Endothelial cell of umbilical vein (primary cell): ENCODE measurements at regions not wholly inside any gene's neighbourhood (a gene's known extent, or its start where the extent isn't known, plus 50 kb on each side); places are given as distances from the start of the nearest gene placed in this dataset.

Experiments used
- BruUV-seq: library from RNA; stranded (reverse); fragments of 400-500 nt; replicated peaks from 2 replicates; lab custom pipeline; 2021; lab: Mats Ljungman, UMichigan
- CTCF ChIA-PET: fragments of 300-600, 350-600 bp; sonication (Branson Sonifier 250); formaldehyde crosslinking; loops from one replicate; lab custom pipeline; 2021; ENCODE audit warnings: antibody characterized with exemption, inconsistent platforms; lab: Charles Lee
- POLR2A ChIA-PET: fragments of 300-600, 350-600 bp; sonication (Branson Sonifier 250); formaldehyde crosslinking; loops from one replicate; lab custom pipeline; 2021; ENCODE audit warnings: antibody characterized with exemption, inconsistent platforms; lab: Charles Lee
- DNase-seq: peaks from one replicate; pipeline ENCODE4 v3.0.0-alpha.2; 2011; ENCODE audit warnings: low read depth, low spot score
- FAIRE-seq: peaks from 2 replicates; lab custom pipeline; 2011; peaks lifted over from hg19 to GRCh38; lab: Jason Lieb, UNC
- H2AFZ ChIP-seq: 2 replicates; pipeline ENCODE4 v1.6.0; 2012; ENCODE audit warnings: low read depth, low read length, control low read depth, inconsistent platforms
- H3K27ac ChIP-seq: 2 replicates; pipeline ENCODE4 v1.5.1; 2011; ENCODE audit warnings: low read depth, mild to moderate bottlenecking, control low read depth, low read length, moderate library complexity; ENCODE audit not compliant: insufficient read depth
- H3K27me3 ChIP-seq, 2 experiments: 2 replicates each; pipeline versions ENCODE4 v1.6.0 to v1.6.1; 2011; ENCODE audit warnings: low read length in 2 of 2, mixed read lengths in 1 of 2; ENCODE audit not compliant: control insufficient read depth in 2 of 2, insufficient read depth in 2 of 2
- H3K36me3 ChIP-seq, 2 experiments: 2 replicates in 1 of 2; 3 replicates in 1 of 2; pipeline ENCODE4 v1.5.1; 2011; ENCODE audit warnings: low read length in 2 of 2, mild to moderate bottlenecking in 1 of 2, moderate library complexity in 1 of 2; ENCODE audit not compliant: control insufficient read depth in 2 of 2, insufficient read depth in 2 of 2; ENCODE audit errors: extremely low read depth in 1 of 2
- H3K4me1 ChIP-seq: 3 replicates; pipeline ENCODE4 v1.5.1; 2011; ENCODE audit warnings: mild to moderate bottlenecking, low read length; ENCODE audit not compliant: control insufficient read depth, insufficient read depth; ENCODE audit errors: extremely low read depth
- H3K4me2 ChIP-seq: 2 replicates; pipeline ENCODE4 v1.6.1; 2011; ENCODE audit warnings: low read length, control low read depth, mixed read lengths; ENCODE audit not compliant: insufficient read depth
- H3K4me3 ChIP-seq, 3 experiments: fragments of 200-600 bp in 1 of 3; sonication (generic), shearing (Covaris generic) in 1 of 3; replicated peaks in 1 of 3; 2 replicates each; pipeline ENCODE4 v1.5.1; 2011 to 2016; ENCODE audit warnings: control low read depth in 3 of 3, low read length in 3 of 3, mild to moderate bottlenecking in 2 of 3, inconsistent platforms in 1 of 3, low read depth in 1 of 3, moderate library complexity in 1 of 3; ENCODE audit not compliant: insufficient read depth in 1 of 3
- H3K79me2 ChIP-seq: 2 replicates; pipeline ENCODE4 v1.6.0; 2012; ENCODE audit warnings: low read length, inconsistent platforms; ENCODE audit not compliant: control insufficient read depth, insufficient read depth
- H3K9ac ChIP-seq: replicated peaks from 2 replicates; pipeline ENCODE3; 2011; ENCODE audit warnings: low read length, control low read depth; ENCODE audit not compliant: insufficient read depth; ENCODE audit errors: extremely low read depth
- H3K9me1 ChIP-seq: replicated peaks from 3 replicates; pipeline ENCODE4 v1.6.0; 2011; ENCODE audit warnings: mild to moderate bottlenecking, low read length; ENCODE audit not compliant: control insufficient read depth, insufficient read depth; ENCODE audit errors: extremely low read depth
- H3K9me3 ChIP-seq: replicated peaks from 2 replicates; pipeline ENCODE4 v1.5.1; 2012; ENCODE audit warnings: low read length, inconsistent platforms; ENCODE audit not compliant: control insufficient read depth, insufficient read depth
- H4K20me1 ChIP-seq: replicated peaks from 2 replicates; pipeline ENCODE3; 2011; ENCODE audit warnings: mild to moderate bottlenecking, low read length; ENCODE audit not compliant: control insufficient read depth, insufficient read depth; ENCODE audit errors: extremely low read depth
- EZH2 ChIP-seq: IDR thresholded peaks from 2 replicates; pipeline ENCODE4 v1.6.1; 2012; ENCODE audit warnings: borderline replicate concordance, low read depth, mild to moderate bottlenecking, moderate library complexity, low read length, inconsistent platforms; ENCODE audit not compliant: severe bottlenecking
- FOS ChIP-seq: IDR thresholded peaks from 2 replicates; pipeline ENCODE4 v1.6.1; 2011; ENCODE audit warnings: mild to moderate bottlenecking, low read length, moderate library complexity, borderline replicate concordance; ENCODE audit not compliant: insufficient read depth
- GATA2 ChIP-seq: IDR thresholded peaks from 2 replicates; pipeline ENCODE4 v1.7.0; 2011; ENCODE audit warnings: low read depth, mild to moderate bottlenecking, moderate library complexity, mixed read lengths, low read length; ENCODE audit not compliant: insufficient read length, insufficient read depth
- JUN ChIP-seq: IDR thresholded peaks from 2 replicates; pipeline ENCODE4 v1.6.1; 2011; ENCODE audit warnings: borderline replicate concordance, low read depth; ENCODE audit not compliant: insufficient read length, insufficient read depth
- MYC ChIP-seq: IDR thresholded peaks from one replicate; pipeline ENCODE4 v1.6.1; 2011; ENCODE audit warnings: mild to moderate bottlenecking, low read depth, low read length
- POLR2A ChIP-seq: IDR thresholded peaks from 2 replicates; pipeline ENCODE4 v1.6.1; 2012; ENCODE audit warnings: low read depth, mild to moderate bottlenecking, control low read depth, low read length
- POLR2AphosphoS5 ChIP-seq: IDR thresholded peaks from 2 replicates; pipeline ENCODE4 v1.6.1; 2012; ENCODE audit warnings: low read depth, mild to moderate bottlenecking, control low read depth, low read length, moderate library complexity; ENCODE audit not compliant: insufficient read depth
- dilution Hi-C: fragments of 300-500 bp; cut with MboI; formaldehyde crosslinking; loops from one replicate; pipeline ENCODE4 v1.15.0; 2019; ENCODE audit warnings: low sequenced_read_pairs; ENCODE audit not compliant: extremely low pct_ligation_motif_present
- intact Hi-C: fragments of 100-400 bp; cut with micrococcal nuclease; formaldehyde crosslinking; loops from one replicate; pipeline ENCODE4 v1.10.0; 2022
- TF ChIP-seq, protein P1 (sequence below), 2 donors: IDR thresholded peaks; 1 replicate in 1 of 2; 2 replicates in 1 of 2; pipeline ENCODE4 v1.5.1; 2011; ENCODE audit warnings: low read length in 2 of 2, mild to moderate bottlenecking in 2 of 2, moderate library complexity in 2 of 2, control low read depth in 1 of 2, inconsistent platforms in 1 of 2, low read depth in 1 of 2; ENCODE audit not compliant: insufficient read depth in 1 of 2; ENCODE audit errors: extremely low read depth in 1 of 2
- TF ChIP-seq, protein P2 (sequence below): IDR thresholded peaks from 2 replicates; pipeline ENCODE4 v1.6.1; 2011; ENCODE audit not compliant: insufficient read depth, insufficient read length

DNA sequence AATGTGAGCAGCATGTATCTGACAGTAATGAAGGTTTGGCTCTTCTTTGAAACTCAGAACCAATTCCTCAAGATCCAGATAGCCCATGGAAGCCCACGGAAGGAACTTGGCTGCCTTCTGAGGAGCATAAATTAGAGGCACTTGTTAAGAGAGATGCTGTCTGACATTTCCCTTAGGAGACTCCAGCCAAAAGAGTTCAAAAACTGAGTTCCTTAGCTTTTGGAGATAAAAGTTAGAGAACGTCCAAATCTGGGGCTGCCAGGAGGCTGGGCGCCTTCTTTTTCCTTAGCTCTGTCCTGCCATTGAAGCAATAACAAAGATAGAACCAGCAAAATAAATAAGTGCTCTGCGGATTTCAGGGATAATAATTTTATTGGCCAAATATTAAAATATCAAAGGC, 439.6 kb upstream of the USP24 start:
- Histone ChIP-seq H4K20me1 (no peaks in the 10 kb centered on the region), H3K4me3 (no peak overlapping the region), H3K9me1 (no peaks in the 10 kb centered on the region), H3K4me1 (no peaks in the 10 kb centered on the region), H3K27ac (no peak overlapping the region), H3K9me3 (no peaks in the 10 kb centered on the region), H3K9ac (no peak overlapping the region), H2AFZ (no peak overlapping the region), H3K36me3 (no peaks in the 10 kb centered on the region), H3K79me2 (no peaks in the 10 kb centered on the region), H3K27me3 (no peaks in the 10 kb centered on the region), H3K4me2 (no peak overlapping the region)
- TF ChIP-seq, protein P1, sequence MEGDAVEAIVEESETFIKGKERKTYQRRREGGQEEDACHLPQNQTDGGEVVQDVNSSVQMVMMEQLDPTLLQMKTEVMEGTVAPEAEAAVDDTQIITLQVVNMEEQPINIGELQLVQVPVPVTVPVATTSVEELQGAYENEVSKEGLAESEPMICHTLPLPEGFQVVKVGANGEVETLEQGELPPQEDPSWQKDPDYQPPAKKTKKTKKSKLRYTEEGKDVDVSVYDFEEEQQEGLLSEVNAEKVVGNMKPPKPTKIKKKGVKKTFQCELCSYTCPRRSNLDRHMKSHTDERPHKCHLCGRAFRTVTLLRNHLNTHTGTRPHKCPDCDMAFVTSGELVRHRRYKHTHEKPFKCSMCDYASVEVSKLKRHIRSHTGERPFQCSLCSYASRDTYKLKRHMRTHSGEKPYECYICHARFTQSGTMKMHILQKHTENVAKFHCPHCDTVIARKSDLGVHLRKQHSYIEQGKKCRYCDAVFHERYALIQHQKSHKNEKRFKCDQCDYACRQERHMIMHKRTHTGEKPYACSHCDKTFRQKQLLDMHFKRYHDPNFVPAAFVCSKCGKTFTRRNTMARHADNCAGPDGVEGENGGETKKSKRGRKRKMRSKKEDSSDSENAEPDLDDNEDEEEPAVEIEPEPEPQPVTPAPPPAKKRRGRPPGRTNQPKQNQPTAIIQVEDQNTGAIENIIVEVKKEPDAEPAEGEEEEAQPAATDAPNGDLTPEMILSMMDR (IDR thresholded peaks at IDR 0.05; ENCODE audit: extremely low read depth in 1 of 2, insufficient read depth in 1 of 2, low read depth in 1 of 2, low read length in 2 of 2) = no peak
- TF ChIP-seq GATA2 (no peak), FOS (no peak), MYC (no peak), EZH2 (no peak), JUN (no peak), POLR2A (no peak), POLR2AphosphoS5 (no peak)
- TF ChIP-seq, protein P2, sequence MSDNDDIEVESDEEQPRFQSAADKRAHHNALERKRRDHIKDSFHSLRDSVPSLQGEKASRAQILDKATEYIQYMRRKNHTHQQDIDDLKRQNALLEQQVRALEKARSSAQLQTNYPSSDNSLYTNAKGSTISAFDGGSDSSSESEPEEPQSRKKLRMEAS = no peak
- dilution Hi-C loops = no loop called here
- FAIRE-seq = no peak
- ChIA-PET CTCF (no interaction called here), POLR2A (no interaction called here)
- DNase-seq = no peak
- intact Hi-C loops = no loop called here
- BruUV-seq = no TSS peak
